ENCODE measurements at regions not wholly inside any gene's neighbourhood (a gene's known extent, or its start where the extent isn't known, plus 50 kb on each side); places are given as distances from the start of the nearest gene placed in this dataset.
A peak's percentile ranks its signal among the peaks of the same experiment; 100 is the strongest.

DNA sequence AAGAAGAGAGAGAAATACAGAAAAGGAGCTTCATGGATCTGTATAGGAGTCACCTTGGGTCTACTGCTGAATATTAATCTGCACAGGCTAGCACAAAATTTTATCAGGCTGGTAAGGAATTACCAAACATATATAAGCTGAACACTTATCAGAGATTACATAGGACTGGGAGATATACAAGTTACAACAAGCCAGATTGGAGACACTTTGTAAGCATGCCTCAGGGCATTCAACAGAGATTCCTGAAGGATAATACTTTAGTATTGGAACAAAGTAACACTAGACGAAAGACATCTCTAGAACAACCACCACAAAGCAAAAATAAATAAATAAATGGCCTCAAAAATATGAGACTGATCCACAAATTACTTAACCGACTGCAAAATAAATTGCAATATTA is 197.8 kb downstream of the ANXA1 start:
- no peaks in the 10 kb centered on the region for H3K9me3 ChIP-seq (ENCODE audit: insufficient read depth, low read length, severe bottlenecking)
- H3K36me3 ChIP-seq (ENCODE audit: insufficient read depth, low read length) = no peaks in the 10 kb centered on the region

DNA sequence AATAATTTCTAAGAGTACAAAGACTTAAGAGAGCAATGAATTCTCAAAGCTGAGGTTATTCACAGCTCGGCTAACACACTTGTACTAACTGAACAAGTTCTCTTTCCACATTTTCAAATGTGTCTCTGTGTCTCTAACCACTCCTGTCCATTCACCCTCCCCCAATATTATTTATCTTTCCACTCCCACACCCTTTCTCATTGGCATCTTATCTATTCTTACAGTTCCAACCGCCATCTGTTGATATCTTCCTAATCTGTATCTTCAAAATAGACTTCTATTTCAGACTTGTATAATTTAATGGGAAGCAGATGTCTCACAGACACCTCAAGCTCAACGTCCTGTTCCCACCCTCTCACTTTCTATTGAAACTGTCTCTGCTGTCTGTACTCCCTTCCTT is 205.9 kb downstream of the ANXA1 start:
- no peak for TF ChIP-seq EZH2 (IDR thresholded peaks at IDR 0.05; ENCODE audit: borderline replicate concordance, low read depth, low read length, severe bottlenecking)
- TF ChIP-seq, protein P1, sequence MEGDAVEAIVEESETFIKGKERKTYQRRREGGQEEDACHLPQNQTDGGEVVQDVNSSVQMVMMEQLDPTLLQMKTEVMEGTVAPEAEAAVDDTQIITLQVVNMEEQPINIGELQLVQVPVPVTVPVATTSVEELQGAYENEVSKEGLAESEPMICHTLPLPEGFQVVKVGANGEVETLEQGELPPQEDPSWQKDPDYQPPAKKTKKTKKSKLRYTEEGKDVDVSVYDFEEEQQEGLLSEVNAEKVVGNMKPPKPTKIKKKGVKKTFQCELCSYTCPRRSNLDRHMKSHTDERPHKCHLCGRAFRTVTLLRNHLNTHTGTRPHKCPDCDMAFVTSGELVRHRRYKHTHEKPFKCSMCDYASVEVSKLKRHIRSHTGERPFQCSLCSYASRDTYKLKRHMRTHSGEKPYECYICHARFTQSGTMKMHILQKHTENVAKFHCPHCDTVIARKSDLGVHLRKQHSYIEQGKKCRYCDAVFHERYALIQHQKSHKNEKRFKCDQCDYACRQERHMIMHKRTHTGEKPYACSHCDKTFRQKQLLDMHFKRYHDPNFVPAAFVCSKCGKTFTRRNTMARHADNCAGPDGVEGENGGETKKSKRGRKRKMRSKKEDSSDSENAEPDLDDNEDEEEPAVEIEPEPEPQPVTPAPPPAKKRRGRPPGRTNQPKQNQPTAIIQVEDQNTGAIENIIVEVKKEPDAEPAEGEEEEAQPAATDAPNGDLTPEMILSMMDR (IDR thresholded peaks at IDR 0.05; ENCODE audit: borderline replicate concordance, extremely low read depth, low read length, poor library complexity, severe bottlenecking) = no peak
- Histone ChIP-seq H3K27ac (ENCODE audit: low read length) (no peak overlapping the region), H3K27me3 (ENCODE audit: insufficient read depth, low read length, poor library complexity) (no peaks in the 10 kb centered on the region), H3K9ac (ENCODE audit: low read depth, low read length) (no peak overlapping the region), H3K79me2 (ENCODE audit: insufficient read depth, low read length) (no peaks in the 10 kb centered on the region), H3K36me3 (ENCODE audit: insufficient read depth, low read length) (no peaks in the 10 kb centered on the region), H3K9me3 (ENCODE audit: insufficient read depth, low read length, severe bottlenecking) (no peaks in the 10 kb centered on the region), H4K20me1 (ENCODE audit: insufficient read depth, low read length) (no peaks in the 10 kb centered on the region), H3K4me2 (ENCODE audit: insufficient read depth, low read length) (no peak overlapping the region), H3K4me3 (ENCODE audit: low read depth in 1 of 2, low read length in 2 of 2) (no peak overlapping the region), H2AFZ (ENCODE audit: low read depth, low read length) (no peak overlapping the region), H3K4me1 (ENCODE audit: insufficient read depth, low read length) (no peaks in the 10 kb centered on the region)
- no peak for ATAC-seq (ENCODE audit: insufficient read depth, low read depth)
- no peak for DNase-seq

More for the DNA sequence above, 197.8 kb downstream of the ANXA1 start:
- no peak for TF ChIP-seq EZH2 (IDR thresholded peaks at IDR 0.05; ENCODE audit: borderline replicate concordance, low read depth, low read length, severe bottlenecking)
- TF ChIP-seq, protein P1 (IDR thresholded peaks at IDR 0.05; ENCODE audit: borderline replicate concordance, extremely low read depth, low read length, poor library complexity, severe bottlenecking) = no peak
- no peak overlapping the region for H3K9ac ChIP-seq (ENCODE audit: low read depth, low read length)
- no peak overlapping the region for H3K27ac ChIP-seq (ENCODE audit: low read length)
- ATAC-seq (ENCODE audit: insufficient read depth, low read depth) (no peak), DNase-seq (no peak)
- H3K27me3 ChIP-seq (ENCODE audit: insufficient read depth, low read length, poor library complexity) = no peaks in the 10 kb centered on the region
- H4K20me1 ChIP-seq (ENCODE audit: insufficient read depth, low read length) = no peaks in the 10 kb centered on the region
- no peak overlapping the region for H2AFZ ChIP-seq (ENCODE audit: low read depth, low read length)
- H3K4me3 ChIP-seq (ENCODE audit: low read depth in 1 of 2, low read length in 2 of 2) = no peak overlapping the region
- H3K79me2 ChIP-seq (ENCODE audit: insufficient read depth, low read length) = no peaks in the 10 kb centered on the region
- H3K4me1 ChIP-seq (ENCODE audit: insufficient read depth, low read length) = no peaks in the 10 kb centered on the region
- H3K4me2 ChIP-seq (ENCODE audit: insufficient read depth, low read length) = no peak overlapping the region

DNA sequence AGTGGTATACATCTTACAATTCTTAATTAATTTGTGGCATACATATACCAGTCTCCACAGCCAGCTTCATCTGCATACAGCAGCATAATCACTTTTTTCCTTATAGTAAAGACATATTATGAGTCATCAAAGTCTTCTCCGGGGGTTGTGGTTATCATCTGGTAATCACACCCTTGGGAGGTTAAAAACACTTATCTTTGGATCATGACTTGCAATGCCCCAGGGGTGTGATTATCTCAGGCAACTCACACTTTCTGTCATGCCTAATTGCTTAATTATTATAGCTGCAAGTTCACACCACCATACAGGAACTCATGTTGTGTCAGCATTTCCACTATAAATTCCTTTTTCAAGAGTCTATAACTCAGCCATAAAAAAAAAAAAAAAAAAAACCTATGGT is 218.4 kb downstream of the ANXA1 start:
- peak; percentile 85 for ATAC-seq (ENCODE audit: insufficient read depth, low read depth)
- no peaks in the 10 kb centered on the region for H3K27me3 ChIP-seq (ENCODE audit: insufficient read depth, low read length, poor library complexity)
- no peaks in the 10 kb centered on the region for H4K20me1 ChIP-seq (ENCODE audit: insufficient read depth, low read length)
- no peaks in the 10 kb centered on the region for H3K79me2 ChIP-seq (ENCODE audit: insufficient read depth, low read length)
- H2AFZ ChIP-seq (ENCODE audit: low read depth, low read length) = no peak overlapping the region
- H3K9me3 ChIP-seq (ENCODE audit: insufficient read depth, low read length, severe bottlenecking) = no peaks in the 10 kb centered on the region
- peak; percentile 39 for DNase-seq
- H3K4me1 ChIP-seq (ENCODE audit: insufficient read depth, low read length) = no peaks in the 10 kb centered on the region
- H3K27ac ChIP-seq (ENCODE audit: low read length) = no peak overlapping the region
- no peaks in the 10 kb centered on the region for H3K36me3 ChIP-seq (ENCODE audit: insufficient read depth, low read length)
- H3K9ac ChIP-seq (ENCODE audit: low read depth, low read length) = no peak overlapping the region
- no peak for TF ChIP-seq EZH2 (IDR thresholded peaks at IDR 0.05; ENCODE audit: borderline replicate concordance, low read depth, low read length, severe bottlenecking)
- TF ChIP-seq, protein P1 (IDR thresholded peaks at IDR 0.05; ENCODE audit: borderline replicate concordance, extremely low read depth, low read length, poor library complexity, severe bottlenecking) = no peak
- no peak overlapping the region for H3K4me3 ChIP-seq (ENCODE audit: low read depth in 1 of 2, low read length in 2 of 2)
- H3K4me2 ChIP-seq (ENCODE audit: insufficient read depth, low read length) = no peak overlapping the region

DNA sequence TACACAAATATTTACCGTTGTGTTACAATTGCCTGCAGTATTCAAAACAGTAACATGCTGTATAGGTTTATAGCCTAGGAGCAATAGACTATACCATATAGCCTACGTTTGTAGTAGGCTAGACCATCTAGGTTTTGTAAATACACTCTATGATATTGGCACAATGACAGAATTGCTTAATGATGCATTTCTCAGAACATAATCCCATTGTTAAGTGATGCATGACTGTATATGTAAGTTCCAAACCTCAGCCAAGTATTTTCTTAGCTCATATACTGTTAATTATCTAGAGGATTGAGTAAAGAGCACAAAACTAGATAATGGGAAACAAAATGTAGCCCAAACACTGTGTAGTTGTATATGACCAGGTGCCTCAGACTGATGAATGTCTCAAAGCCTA is 220.1 kb downstream of the ANXA1 start:
- H3K4me3 ChIP-seq (ENCODE audit: low read depth in 1 of 2, low read length in 2 of 2) = no peak overlapping the region
- TF ChIP-seq, protein P1 (IDR thresholded peaks at IDR 0.05; ENCODE audit: borderline replicate concordance, extremely low read depth, low read length, poor library complexity, severe bottlenecking) = no peak
- TF ChIP-seq EZH2 (IDR thresholded peaks at IDR 0.05; ENCODE audit: borderline replicate concordance, low read depth, low read length, severe bottlenecking) = no peak
- H2AFZ ChIP-seq (ENCODE audit: low read depth, low read length) = no peak overlapping the region
- ATAC-seq (ENCODE audit: insufficient read depth, low read depth) = no peak
- no peaks in the 10 kb centered on the region for H3K9me3 ChIP-seq (ENCODE audit: insufficient read depth, low read length, severe bottlenecking)
- H3K27ac ChIP-seq (ENCODE audit: low read length) = no peak overlapping the region
- no peaks in the 10 kb centered on the region for H3K79me2 ChIP-seq (ENCODE audit: insufficient read depth, low read length)
- no peak overlapping the region for H3K9ac ChIP-seq (ENCODE audit: low read depth, low read length)
- H3K4me1 ChIP-seq (ENCODE audit: insufficient read depth, low read length) = no peaks in the 10 kb centered on the region
- H3K27me3 ChIP-seq (ENCODE audit: insufficient read depth, low read length, poor library complexity) = no peaks in the 10 kb centered on the region
- H4K20me1 ChIP-seq (ENCODE audit: insufficient read depth, low read length) = no peaks in the 10 kb centered on the region
- H3K36me3 ChIP-seq (ENCODE audit: insufficient read depth, low read length) = no peaks in the 10 kb centered on the region
- no peak for DNase-seq
- H3K4me2 ChIP-seq (ENCODE audit: insufficient read depth, low read length) = no peak overlapping the region
